Breast epithelium (tissue), 3 donors: ENCODE measurements at regions not wholly inside any gene's neighbourhood (a gene's known extent, or its start where the extent isn't known, plus 50 kb on each side); places are given as distances from the start of the nearest gene placed in this dataset.

ENCODE experiments used
- POLR2A ChIP-seq: fragments of 450-650 bp; IDR thresholded peaks from one replicate; pipeline ENCODE4 v1.6.1; 2016; ENCODE audit warnings: antibody characterized with exemption, mild to moderate bottlenecking, moderate library complexity
- TF ChIP-seq, protein P1 (sequence below), 3 donors: fragments of 450-650 bp; IDR thresholded peaks; one replicate each; pipeline ENCODE4 v1.5.1; 2016 to 2017; ENCODE audit warnings: antibody characterized with exemption in 3 of 3, mild to moderate bottlenecking in 3 of 3, moderate library complexity in 3 of 3

DNA sequence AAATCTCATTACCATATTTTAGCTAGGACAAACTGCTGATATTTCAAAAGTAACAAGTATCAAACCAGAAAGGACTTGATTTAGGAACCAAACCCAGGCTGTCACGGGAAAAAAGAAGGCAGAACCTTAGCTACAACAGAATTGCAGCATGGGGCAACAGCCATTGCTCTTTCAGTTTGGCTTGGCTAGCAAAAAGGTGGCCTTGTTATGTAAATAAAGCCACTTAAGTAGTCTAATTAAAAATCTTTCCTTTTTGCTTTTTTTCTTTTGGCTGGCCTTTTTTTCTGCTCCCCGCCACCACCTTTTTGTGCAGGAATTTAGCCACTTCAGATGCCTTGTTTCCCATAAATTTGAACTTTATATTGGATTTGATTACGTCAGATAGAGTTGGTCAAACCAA lies 235.9 kb downstream of the CPXCR1 start:
- TF ChIP-seq, protein P1, sequence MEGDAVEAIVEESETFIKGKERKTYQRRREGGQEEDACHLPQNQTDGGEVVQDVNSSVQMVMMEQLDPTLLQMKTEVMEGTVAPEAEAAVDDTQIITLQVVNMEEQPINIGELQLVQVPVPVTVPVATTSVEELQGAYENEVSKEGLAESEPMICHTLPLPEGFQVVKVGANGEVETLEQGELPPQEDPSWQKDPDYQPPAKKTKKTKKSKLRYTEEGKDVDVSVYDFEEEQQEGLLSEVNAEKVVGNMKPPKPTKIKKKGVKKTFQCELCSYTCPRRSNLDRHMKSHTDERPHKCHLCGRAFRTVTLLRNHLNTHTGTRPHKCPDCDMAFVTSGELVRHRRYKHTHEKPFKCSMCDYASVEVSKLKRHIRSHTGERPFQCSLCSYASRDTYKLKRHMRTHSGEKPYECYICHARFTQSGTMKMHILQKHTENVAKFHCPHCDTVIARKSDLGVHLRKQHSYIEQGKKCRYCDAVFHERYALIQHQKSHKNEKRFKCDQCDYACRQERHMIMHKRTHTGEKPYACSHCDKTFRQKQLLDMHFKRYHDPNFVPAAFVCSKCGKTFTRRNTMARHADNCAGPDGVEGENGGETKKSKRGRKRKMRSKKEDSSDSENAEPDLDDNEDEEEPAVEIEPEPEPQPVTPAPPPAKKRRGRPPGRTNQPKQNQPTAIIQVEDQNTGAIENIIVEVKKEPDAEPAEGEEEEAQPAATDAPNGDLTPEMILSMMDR (IDR thresholded peaks at IDR 0.05), result no peak
- TF ChIP-seq POLR2A, result no peak
